ENCODE measurements at regions not wholly inside any gene's neighbourhood (a gene's known extent, or its start where the extent isn't known, plus 50 kb on each side); places are given as distances from the start of the nearest gene placed in this dataset.

- ATAC-seq = no peak
- no peak overlapping the region for H3K4me3 ChIP-seq
- H3K36me3 ChIP-seq = no peaks in the 10 kb centered on the region
- WGBS, 2 donors (ENCODE audit: low coverage in 1 of 2) = 85 to 100% methylated on average over 2 of the region's 3 CpGs
- no peak overlapping the region for H3K27ac ChIP-seq
- H3K9me3 ChIP-seq = no peaks in the 10 kb centered on the region
- TF ChIP-seq POLR2AphosphoS5 (IDR thresholded peaks at IDR 0.05) = no peak
- TF ChIP-seq EP300 (IDR thresholded peaks at IDR 0.05) = no peak
- no peak for TF ChIP-seq CTCF (IDR thresholded peaks at IDR 0.05)
- no peak for TF ChIP-seq POLR2A (IDR thresholded peaks at IDR 0.05)
- H3K4me1 ChIP-seq = no peaks in the 10 kb centered on the region
- H3K27me3 ChIP-seq = no peaks in the 10 kb centered on the region
Measured at GRCh38 chr13:80123945-80124344, 217.0 kb downstream of the SPRY2 start.

- no peaks in the 10 kb centered on the region for H3K9me3 ChIP-seq
- TF ChIP-seq CTCF (IDR thresholded peaks at IDR 0.05) (no peak), POLR2A (IDR thresholded peaks at IDR 0.05) (no peak), POLR2AphosphoS5 (IDR thresholded peaks at IDR 0.05) (no peak), EP300 (IDR thresholded peaks at IDR 0.05) (no peak)
- no peak overlapping the region for H3K4me3 ChIP-seq
- 48 to 91% methylated on average over 1 of the region's 1 CpG for WGBS, 2 donors (ENCODE audit: low coverage in 1 of 2)
- no peak for ATAC-seq
- H3K4me1 ChIP-seq = no peaks in the 10 kb centered on the region
- H3K27me3 ChIP-seq = no peaks in the 10 kb centered on the region
- no peaks in the 10 kb centered on the region for H3K36me3 ChIP-seq
- no peak overlapping the region for H3K27ac ChIP-seq
Measured at GRCh38 chr13:80121038-80121437, 219.9 kb downstream of the SPRY2 start.

- no peak for ATAC-seq
- Histone ChIP-seq H3K27me3 (no peaks in the 10 kb centered on the region), H3K9me3 (no peaks in the 10 kb centered on the region), H3K4me1 (no peaks in the 10 kb centered on the region), H3K4me3 (no peak overlapping the region), H3K27ac (no peak overlapping the region), H3K36me3 (no peaks in the 10 kb centered on the region)
- no peak for TF ChIP-seq EP300 (IDR thresholded peaks at IDR 0.05)
- TF ChIP-seq CTCF (IDR thresholded peaks at IDR 0.05) = no peak
- TF ChIP-seq POLR2A (IDR thresholded peaks at IDR 0.05) = no peak
- no peak for TF ChIP-seq POLR2AphosphoS5 (IDR thresholded peaks at IDR 0.05)
- WGBS, 2 donors (ENCODE audit: low coverage in 1 of 2) = 100% methylated on average over 1 of the region's 1 CpG
Measured at GRCh38 chr13:80118506-80118905, 222.4 kb downstream of the SPRY2 start.

- WGBS, 2 donors (ENCODE audit: low coverage in 1 of 2) = 89% methylated on average over 1 of the region's 1 CpG; no CpG with 5 or more reads in 1 of the 2 donors
Measured at GRCh38 chr13:80118099-80118498, 222.8 kb downstream of the SPRY2 start.

More at GRCh38 chr13:80118099-80118498, 222.8 kb downstream of the SPRY2 start:
- no peak for ATAC-seq
- Histone ChIP-seq H3K27me3 (no peaks in the 10 kb centered on the region), H3K36me3 (no peaks in the 10 kb centered on the region), H3K27ac (no peak overlapping the region), H3K4me3 (no peak overlapping the region), H3K4me1 (no peaks in the 10 kb centered on the region), H3K9me3 (no peaks in the 10 kb centered on the region)
- TF ChIP-seq EP300 (IDR thresholded peaks at IDR 0.05) (no peak), CTCF (IDR thresholded peaks at IDR 0.05) (no peak), POLR2AphosphoS5 (IDR thresholded peaks at IDR 0.05) (no peak), POLR2A (IDR thresholded peaks at IDR 0.05) (no peak)

Measured in gastroesophageal sphincter (tissue), 4 donors.